Smooth muscle cell (in vitro differentiated cells): ENCODE measurements at regions not wholly inside any gene's neighbourhood (a gene's known extent, or its start where the extent isn't known, plus 50 kb on each side); places are given as distances from the start of the nearest gene placed in this dataset.

Experiments used
- DNase-seq: peaks from one replicate; lab custom pipeline; 2025; ENCODE audit not compliant: unreplicated experiment; lab: John Stamatoyannopoulos, UW
- H2AFZ ChIP-seq: fragments of 200-600 bp; sonication (generic); 2 replicates; pipeline ENCODE4 v1.6.0; 2016; ENCODE audit warnings: antibody characterized with exemption, low read depth, mild to moderate bottlenecking
- H3F3A ChIP-seq: fragments of 200-600 bp; sonication (generic); 2 replicates; pipeline ENCODE4 v1.6.0; 2017; ENCODE audit warnings: antibody characterized with exemption, low read depth
- H3K27ac ChIP-seq: fragments of 200-600 bp; sonication (generic); 2 replicates; pipeline ENCODE4 v1.5.1; 2016; ENCODE audit warnings: low read depth, mild to moderate bottlenecking
- H3K27me3 ChIP-seq: fragments of 200-600 bp; sonication (generic); 2 replicates; pipeline ENCODE4 v1.6.1; 2016; ENCODE audit warnings: low read depth, mild to moderate bottlenecking
- H3K36me3 ChIP-seq: fragments of 200-600 bp; sonication (generic); 2 replicates; pipeline ENCODE4 v1.5.1; 2016; ENCODE audit warnings: low read depth
- H3K4me1 ChIP-seq: fragments of 200-600 bp; sonication (generic); 2 replicates; pipeline ENCODE4 v1.5.1; 2016; ENCODE audit warnings: low read depth
- H3K4me2 ChIP-seq: fragments of 200-600 bp; sonication (generic); 2 replicates; pipeline ENCODE4 v1.6.0; 2016; ENCODE audit warnings: mild to moderate bottlenecking
- H3K4me3 ChIP-seq: fragments of 200-600 bp; sonication (generic); 2 replicates; pipeline ENCODE4 v1.5.1; 2016; ENCODE audit warnings: mild to moderate bottlenecking
- H3K79me2 ChIP-seq: fragments of 200-600 bp; sonication (generic); 2 replicates; pipeline ENCODE4 v1.6.0; 2016; ENCODE audit warnings: low read depth, mild to moderate bottlenecking
- H3K9ac ChIP-seq: fragments of 200-600 bp; sonication (generic); 2 replicates; pipeline ENCODE4 v1.6.0; 2016; ENCODE audit warnings: low read depth
- H3K9me3 ChIP-seq: fragments of 200-600 bp; sonication (generic); replicated peaks from 2 replicates; pipeline ENCODE4 v1.5.1; 2016; ENCODE audit warnings: low read depth
- H4K20me1 ChIP-seq: fragments of 200-600 bp; sonication (generic); 2 replicates; pipeline ENCODE4 v1.6.0; 2016; ENCODE audit warnings: low read depth
- CTCF ChIP-seq: fragments of 200-600 bp; sonication (generic); IDR thresholded peaks from 2 replicates; pipeline ENCODE4 v1.5.1; 2017; ENCODE audit warnings: borderline replicate concordance, mild to moderate bottlenecking, antibody characterized with exemption; ENCODE audit not compliant: insufficient read depth, poor library complexity, severe bottlenecking
- WGBS: methylation state at CpG from one replicate; pipeline ENCODE4 v1.1.7; 2016; ENCODE audit warnings: low lambda C conversion rate; 5-methylcytosine and 5-hydroxymethylcytosine counted together

DNA sequence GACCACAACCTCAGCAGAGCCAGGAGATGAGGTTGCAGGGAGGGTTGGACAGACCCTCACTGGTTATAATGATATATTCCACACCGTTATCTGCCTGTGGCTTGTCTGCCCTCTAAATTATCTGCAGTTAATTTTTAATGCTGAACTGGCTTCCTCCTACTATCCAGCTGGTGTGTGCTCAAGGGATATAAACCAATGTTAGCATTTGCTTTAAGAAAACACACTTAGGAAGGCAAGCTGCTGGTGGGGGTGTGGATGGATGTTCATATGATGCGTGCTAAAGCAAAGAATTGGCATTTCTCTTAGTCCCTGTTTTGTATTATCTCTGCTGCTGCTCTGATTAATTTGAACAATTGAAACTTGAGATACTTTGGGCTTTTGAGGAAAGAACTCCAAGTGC is 132.2 kb upstream of the NPVF start:
- H3K4me3 ChIP-seq, result no peak overlapping the region

DNA sequence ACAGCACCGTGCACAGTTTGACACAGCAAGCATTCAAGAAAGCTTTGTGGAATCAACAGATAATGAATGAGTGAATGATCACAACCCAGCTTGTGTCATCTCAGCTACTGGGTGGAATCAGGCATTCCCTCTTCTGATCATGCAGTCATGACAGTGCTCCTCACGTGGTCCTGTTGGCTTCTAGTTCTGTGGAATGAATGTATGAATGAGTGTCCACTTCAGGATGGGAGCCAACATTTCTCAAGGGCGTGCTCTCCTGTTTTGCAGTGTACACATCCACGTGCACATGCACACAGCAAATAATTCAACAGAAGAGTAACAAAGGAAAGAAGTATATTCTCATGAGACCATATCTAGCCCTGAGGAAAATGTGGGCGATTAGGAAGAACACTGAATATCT is 133.1 kb upstream of the NPVF start:
- H2AFZ ChIP-seq, result no peak overlapping the region
- H3K4me1 ChIP-seq, result no peaks in the 10 kb centered on the region
- H3K9me3 ChIP-seq, result no peaks in the 10 kb centered on the region
- no peak overlapping the region for H3K9ac ChIP-seq
- no peaks in the 10 kb centered on the region for H3F3A ChIP-seq
- 87% methylated on average over 5 of the region's 5 CpGs for WGBS
- H3K79me2 ChIP-seq, result no peaks in the 10 kb centered on the region
- no peak for DNase-seq
- H3K36me3 ChIP-seq, result no peaks in the 10 kb centered on the region
- H3K27ac ChIP-seq, result no peak overlapping the region
- H4K20me1 ChIP-seq, result no peaks in the 10 kb centered on the region
- H3K4me3 ChIP-seq, result no peak overlapping the region
- H3K27me3 ChIP-seq, result no peaks in the 10 kb centered on the region
- TF ChIP-seq CTCF, result no peak
- no peak overlapping the region for H3K4me2 ChIP-seq

More for the DNA sequence above, 132.2 kb upstream of the NPVF start:
- Histone ChIP-seq H2AFZ (no peak overlapping the region), H3K9ac (no peak overlapping the region), H3K27ac (no peak overlapping the region), H3K27me3 (no peaks in the 10 kb centered on the region), H3K36me3 (no peaks in the 10 kb centered on the region), H3K9me3 (no peaks in the 10 kb centered on the region), H3F3A (no peaks in the 10 kb centered on the region), H4K20me1 (no peaks in the 10 kb centered on the region), H3K4me1 (no peaks in the 10 kb centered on the region), H3K79me2 (no peaks in the 10 kb centered on the region), H3K4me2 (no peak overlapping the region)
- no peak for TF ChIP-seq CTCF
- no peak for DNase-seq
- 73% methylated on average over 2 of the region's 2 CpGs for WGBS

DNA sequence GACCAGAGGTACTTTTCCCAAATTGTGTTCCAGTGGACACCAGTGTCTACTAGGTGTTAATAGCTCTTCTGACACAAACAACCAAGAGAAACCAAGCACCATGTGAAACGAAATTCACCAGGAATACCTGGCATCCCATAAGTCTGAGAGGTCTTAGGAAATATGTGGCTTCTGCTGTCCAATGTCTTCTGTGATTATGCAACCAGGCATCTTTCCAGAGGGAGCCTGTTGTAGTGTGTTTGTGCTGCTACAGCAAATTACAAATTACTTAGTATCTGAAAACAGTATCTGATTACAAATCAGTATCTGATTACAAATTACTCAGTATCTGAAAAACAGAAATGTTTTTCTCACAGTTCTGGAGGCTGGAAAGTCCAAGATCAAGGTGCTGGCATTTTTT is 133.6 kb upstream of the NPVF start:
- no peak for DNase-seq
- H3K9me3 ChIP-seq, result no peaks in the 10 kb centered on the region
- H4K20me1 ChIP-seq, result no peaks in the 10 kb centered on the region
- H3K4me3 ChIP-seq, result no peak overlapping the region
- no peaks in the 10 kb centered on the region for H3F3A ChIP-seq
- H3K79me2 ChIP-seq, result no peaks in the 10 kb centered on the region
- TF ChIP-seq CTCF, result no peak
- no peak overlapping the region for H3K4me2 ChIP-seq
- no peaks in the 10 kb centered on the region for H3K36me3 ChIP-seq
- H2AFZ ChIP-seq, result no peak overlapping the region
- no peaks in the 10 kb centered on the region for H3K27me3 ChIP-seq
- no peak overlapping the region for H3K9ac ChIP-seq
- H3K4me1 ChIP-seq, result no peaks in the 10 kb centered on the region
- 73% methylated on average over 1 of the region's 1 CpG for WGBS
- H3K27ac ChIP-seq, result no peak overlapping the region

DNA sequence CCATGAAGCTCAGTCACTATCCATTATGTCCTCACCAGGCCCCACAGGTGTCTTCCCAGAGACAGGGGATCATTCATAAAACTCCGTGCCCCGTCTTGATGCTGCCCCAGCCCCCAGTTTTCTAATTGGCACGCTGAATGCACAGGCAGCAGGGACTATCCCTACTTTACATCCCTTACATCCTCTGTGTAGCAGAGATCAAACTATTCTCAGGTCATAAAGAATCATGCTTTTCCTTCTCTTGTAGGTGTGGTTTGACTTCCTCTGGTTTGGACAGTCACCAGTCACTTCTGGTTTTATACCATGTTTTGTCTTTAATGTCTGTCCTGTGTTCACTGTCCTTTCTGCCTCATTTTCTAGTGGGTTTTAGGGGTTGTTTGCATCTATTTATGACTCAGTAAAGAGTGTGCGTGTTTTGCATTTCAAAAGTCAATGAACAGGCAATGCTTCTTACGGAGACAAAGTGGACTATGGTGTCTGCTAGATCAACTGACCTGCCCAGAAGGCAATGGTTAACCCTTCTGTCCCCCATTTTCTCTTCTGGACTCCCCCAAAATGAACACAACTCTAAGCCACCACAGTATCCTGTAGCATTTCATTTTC is 140.4 kb upstream of the NPVF start:
- Histone ChIP-seq H3K9ac (no peak overlapping the region), H4K20me1 (no peaks in the 10 kb centered on the region), H3K4me2 (no peak overlapping the region), H3K27ac (no peak overlapping the region), H3K27me3 (no peaks in the 10 kb centered on the region), H3F3A (no peaks in the 10 kb centered on the region), H3K4me3 (no peak overlapping the region), H3K9me3 (peaks cover 2% of the 10 kb centered on the region), H3K4me1 (no peaks in the 10 kb centered on the region), H2AFZ (no peak overlapping the region), H3K36me3 (no peaks in the 10 kb centered on the region), H3K79me2 (no peaks in the 10 kb centered on the region)
- TF ChIP-seq CTCF, result no peak
- DNase-seq, result no peak
- WGBS, result 92% methylated on average over 5 of the region's 5 CpGs
